Neural progenitor cell (in vitro differentiated cells): ENCODE measurements at regions not wholly inside any gene's neighbourhood (a gene's known extent, or its start where the extent isn't known, plus 50 kb on each side); places are given as distances from the start of the nearest gene placed in this dataset.

Experiments
- CTCF ChIP-seq: fragments of 200-600 bp; sonication (generic); IDR thresholded peaks from 2 replicates; pipeline ENCODE4 v1.5.1; 2017; ENCODE audit warnings: antibody characterized with exemption, mild to moderate bottlenecking
- EZH2 ChIP-seq: fragments of 200-600 bp; sonication (generic); IDR thresholded peaks from 2 replicates; pipeline ENCODE4 v1.6.1; 2017; ENCODE audit warnings: antibody characterized with exemption, mild to moderate bottlenecking, moderate library complexity
- EZH2phosphoT487 ChIP-seq: fragments of 200-600 bp; sonication (generic); IDR thresholded peaks from 2 replicates; pipeline ENCODE4 v1.6.1; 2017; ENCODE audit warnings: antibody characterized with exemption

- TF ChIP-seq CTCF (no peak), EZH2phosphoT487 (no peak), EZH2 (no peak)
These were observed 95.7 kb upstream of the ARMC3 start for GRCh38 chr10:22832066-22832602.
